HepG2 (cell line): ENCODE measurements at regions not wholly inside any gene's neighbourhood (a gene's known extent, or its start where the extent isn't known, plus 50 kb on each side); places are given as distances from the start of the nearest gene placed in this dataset.

Experiments
- ATAC-seq: fragments of 200-7000 bp; cut with Tn5 transposase; 3 replicates; pipeline ENCODE4 v1.9.1; 2020; ENCODE audit warnings: mild to moderate bottlenecking, moderate library complexity
- BruUV-seq: library from RNA; stranded (reverse); fragments of 400-500 nt; replicated peaks from 2 replicates; lab custom pipeline; 2021; lab: Mats Ljungman, UMichigan
- CTCF ChIA-PET: fragments of 300-600 bp; formaldehyde crosslinking; extraction: SDS; loops from one replicate; lab custom pipeline; 2021; ENCODE audit warnings: low total read pairs, inconsistent platforms, low intra/inter-chr PET ratio; lab: Yijun Ruan, JAX
- POLR2A ChIA-PET: fragments of 350-600 bp; sonication (Branson Sonifier 250); formaldehyde crosslinking; loops from one replicate; lab custom pipeline; 2020; ENCODE audit warnings: antibody characterized with exemption, inconsistent platforms; lab: Yijun Ruan, JAX
- DNase-seq: peaks from one replicate; pipeline ENCODE4 v3.0.0-alpha.2; 2015; ENCODE audit warnings: low spot score
- FAIRE-seq: peaks from 3 replicates; lab custom pipeline; 2011; peaks lifted over from hg19 to GRCh38; lab: Jason Lieb, UNC
- H2AFZ ChIP-seq: one replicate; pipeline ENCODE4 v1.6.1; 2011; ENCODE audit warnings: low read length, inconsistent platforms
- H3K27ac ChIP-seq: fragments of 300-600 bp; 3 replicates; pipeline ENCODE4 v1.8.0; 2011; ENCODE audit warnings: mixed run types, mild to moderate bottlenecking, mixed read lengths, low read length, inconsistent platforms; ENCODE audit not compliant: insufficient read depth; ENCODE audit errors: extremely low read length
- H3K27me3 ChIP-seq, 2 experiments: fragments of 200-600 bp in 1 of 2; 2 replicates in 1 of 2; 3 replicates in 1 of 2; pipeline versions ENCODE4 v1.6.0 to v1.8.0; 2011; ENCODE audit warnings: low read length in 2 of 2, mild to moderate bottlenecking in 2 of 2, moderate library complexity in 2 of 2, inconsistent platforms in 1 of 2; ENCODE audit not compliant: insufficient read depth in 2 of 2, control insufficient read depth in 1 of 2
- H3K36me3 ChIP-seq, 2 experiments: fragments of 200-600 bp in 1 of 2; replicated peaks in 1 of 2; 2 replicates in 1 of 2; 3 replicates in 1 of 2; pipeline versions ENCODE4 v1.5.1 to v1.8.0; 2011; ENCODE audit warnings: low read length in 2 of 2, inconsistent platforms in 1 of 2; ENCODE audit not compliant: insufficient read depth in 2 of 2, control insufficient read depth in 1 of 2
- H3K4me1 ChIP-seq: 2 replicates; pipeline ENCODE4 v1.5.1; 2012; ENCODE audit warnings: low read length, inconsistent platforms; ENCODE audit not compliant: insufficient read depth
- H3K4me2 ChIP-seq: 2 replicates; pipeline ENCODE4 v1.6.0; 2011; ENCODE audit warnings: low read depth, low read length, inconsistent platforms
- H3K4me3 ChIP-seq, 3 experiments: fragments of 200-600 bp in 1 of 3; sonication (generic), shearing (Covaris generic) in 1 of 3; replicated peaks in 1 of 3; 2 replicates each; pipeline ENCODE4 v1.5.1; 2011 to 2016; ENCODE audit warnings: low read length in 3 of 3, inconsistent platforms in 2 of 3, low read depth in 2 of 3, mild to moderate bottlenecking in 2 of 3, control low read depth in 1 of 3, mixed read lengths in 1 of 3; ENCODE audit not compliant: insufficient read depth in 1 of 3
- H3K79me2 ChIP-seq: one replicate; pipeline ENCODE4 v1.6.1; 2011; ENCODE audit warnings: low read length, inconsistent platforms; ENCODE audit not compliant: insufficient read depth
- H3K9ac ChIP-seq: 2 replicates; pipeline ENCODE4 v1.6.0; 2011; ENCODE audit warnings: mild to moderate bottlenecking, low read depth, low read length, inconsistent platforms; ENCODE audit not compliant: insufficient read depth
- H3K9me3 ChIP-seq: 2 replicates; pipeline ENCODE4 v1.5.1; 2012; ENCODE audit warnings: mild to moderate bottlenecking, low read length
- H4K20me1 ChIP-seq: 2 replicates; pipeline ENCODE4 v1.6.0; 2011; ENCODE audit warnings: inconsistent platforms, mild to moderate bottlenecking, low read length, moderate library complexity; ENCODE audit not compliant: insufficient read depth
- CHD4 ChIP-seq: fragments of 200-600 bp; sonication (generic); IDR thresholded peaks from 2 replicates; pipeline ENCODE4 v1.7.0; 2017; ENCODE audit warnings: mild to moderate bottlenecking, low read length, borderline replicate concordance
- HDAC6 ChIP-seq: fragments of 200-600 bp; sonication (generic); IDR thresholded peaks from 2 replicates; pipeline ENCODE4 v1.7.0; 2017; ENCODE audit warnings: mild to moderate bottlenecking, antibody characterized with exemption, low read length, low read depth
- MEF2D ChIP-seq: sonication (generic); formaldehyde crosslinking; IDR thresholded peaks from 2 replicates; pipeline ENCODE4 v1.5.1; 2020; ENCODE audit warnings: mild to moderate bottlenecking, missing genetic modification reagents
- POLR2G ChIP-seq: fragments of 200-400 bp; formaldehyde crosslinking; IDR thresholded peaks from 2 replicates; pipeline ENCODE4 v1.6.1; 2018; ENCODE audit warnings: mild to moderate bottlenecking, low read depth, low read length, moderate library complexity
- SRY ChIP-seq: sonication (generic); formaldehyde crosslinking; IDR thresholded peaks from 2 replicates; pipeline ENCODE4 v1.8.0; 2022; ENCODE audit warnings: mild to moderate bottlenecking, missing genetic modification reagents
- UBTF ChIP-seq: sonication (generic); formaldehyde crosslinking; IDR thresholded peaks from 2 replicates; pipeline ENCODE4 v1.4.0; 2020; ENCODE audit warnings: mild to moderate bottlenecking, missing genetic modification reagents
- YEATS4 ChIP-seq: sonication (generic); formaldehyde crosslinking; IDR thresholded peaks from 2 replicates; pipeline ENCODE4 v1.4.0; 2020; ENCODE audit warnings: missing genetic modification reagents, borderline replicate concordance
- ZFP36L1 ChIP-seq: sonication (generic); formaldehyde crosslinking; IDR thresholded peaks from 2 replicates; pipeline ENCODE4 v1.8.0; 2022; ENCODE audit warnings: mild to moderate bottlenecking, missing genetic modification reagents, moderate library complexity
- ZMYM3 ChIP-seq: sonication (generic); formaldehyde crosslinking; IDR thresholded peaks from 2 replicates; pipeline ENCODE4 v1.5.1; 2020; ENCODE audit warnings: mild to moderate bottlenecking, missing genetic modification reagents
- ZNF20 ChIP-seq: sonication (generic); formaldehyde crosslinking; IDR thresholded peaks from 2 replicates; pipeline ENCODE4 v1.4.0; 2020; ENCODE audit warnings: mild to moderate bottlenecking, moderate library complexity, missing genetic modification reagents
- ZNF329 ChIP-seq: sonication (generic); formaldehyde crosslinking; IDR thresholded peaks from 2 replicates; pipeline ENCODE4 v1.9.0; 2021; ENCODE audit warnings: low read depth, mild to moderate bottlenecking, missing genetic modification reagents
- ZNF609 ChIP-seq: sonication (generic); formaldehyde crosslinking; IDR thresholded peaks from 2 replicates; pipeline ENCODE4 v1.4.0; 2020; ENCODE audit warnings: mild to moderate bottlenecking, missing genetic modification reagents, borderline replicate concordance
- ZNF740 ChIP-seq: sonication (generic); formaldehyde crosslinking; IDR thresholded peaks from 2 replicates; pipeline ENCODE4 v1.4.0; 2020; ENCODE audit warnings: missing genetic modification reagents
- WGBS: methylation state at CpG from one replicate; pipeline ENCODE4 v1.1.6; 2017; ENCODE audit warnings: low lambda C conversion rate; 5-methylcytosine and 5-hydroxymethylcytosine counted together
- in situ Hi-C: cut with HindIII; loops from 2 replicates; pipeline ENCODE4 v1.10.0; 2017; ENCODE audit warnings: low pct_unique_long_range_greater_than_20kb; ENCODE audit not compliant: extremely low pct_ligation_motif_present
- intact Hi-C: fragments of 100-400 bp; cut with micrococcal nuclease; formaldehyde crosslinking; loops from one replicate; pipeline ENCODE4 v1.10.0; 2022; ENCODE audit not compliant: unreplicated experiment

GRCh38 chr2:156116113-156116512 is 216.4 kb downstream of the NR4A2 start:
- intact Hi-C loops: no loop called here
- 29% methylated on average over 2 of the region's 2 CpGs for WGBS

GRCh38 chr2:156115338-156115737 is 217.2 kb downstream of the NR4A2 start:
- Histone ChIP-seq H3K27me3 (no peaks in the 10 kb centered on the region), H3K4me2 (no peak overlapping the region), H3K4me3 (no peak overlapping the region), H3K9ac (no peak overlapping the region), H2AFZ (no peak overlapping the region), H3K4me1 (no peaks in the 10 kb centered on the region), H3K36me3 (no peaks in the 10 kb centered on the region), H3K27ac (no peak overlapping the region), H3K9me3 (peaks cover 3% of the 10 kb centered on the region; the same call in 1 of the 2 replicates), H3K79me2 (no peaks in the 10 kb centered on the region), H4K20me1 (no peaks in the 10 kb centered on the region)
- ChIA-PET POLR2A (no interaction called here), CTCF (no interaction called here)
- FAIRE-seq: no peak
- in situ Hi-C loops (no loop called here), intact Hi-C loops (no loop called here)
- no peak for DNase-seq
- WGBS: 46% methylated on average over 3 of the region's 3 CpGs
- BruUV-seq: no TSS peak
- ATAC-seq: no peak
- TF ChIP-seq ZMYM3 (no peak), MEF2D (CRISPR knock-in tag) (no peak), UBTF (CRISPR knock-in tag) (no peak), SRY (CRISPR knock-in tag) (no peak), CHD4 (no peak), ZNF20 (CRISPR knock-in tag) (no peak), HDAC6 (no peak), ZNF740 (CRISPR knock-in tag) (no peak), ZNF329 (CRISPR knock-in tag) (no peak), POLR2G (no peak), ZNF609 (CRISPR knock-in tag) (no peak)

More at GRCh38 chr2:156116113-156116512, 216.4 kb downstream of the NR4A2 start:
- no peak for DNase-seq
- no peak overlapping the region for H3K4me2 ChIP-seq
- no peak overlapping the region for H3K9ac ChIP-seq
- H3K27me3 ChIP-seq: no peaks in the 10 kb centered on the region
- CTCF ChIA-PET: no interaction called here
- no peak overlapping the region for H3K4me3 ChIP-seq
- no peaks in the 10 kb centered on the region for H4K20me1 ChIP-seq
- no peak for ATAC-seq
- no peak overlapping the region for H3K27ac ChIP-seq
- peaks cover 11% of the 10 kb centered on the region; the same call in 1 of the 2 replicates for H3K9me3 ChIP-seq
- POLR2A ChIA-PET: no interaction called here
- in situ Hi-C loops: no loop called here
- no peaks in the 10 kb centered on the region for H3K79me2 ChIP-seq
- H3K4me1 ChIP-seq: no peaks in the 10 kb centered on the region
- no TSS peak for BruUV-seq
- H2AFZ ChIP-seq: no peak overlapping the region
- no peak for FAIRE-seq
- H3K36me3 ChIP-seq: no peaks in the 10 kb centered on the region
- TF ChIP-seq YEATS4: no peak
- TF ChIP-seq ZFP36L1: no peak
